ENCODE measurements at regions not wholly inside any gene's neighbourhood (a gene's known extent, or its start where the extent isn't known, plus 50 kb on each side); places are given as distances from the start of the nearest gene placed in this dataset.

DNA sequence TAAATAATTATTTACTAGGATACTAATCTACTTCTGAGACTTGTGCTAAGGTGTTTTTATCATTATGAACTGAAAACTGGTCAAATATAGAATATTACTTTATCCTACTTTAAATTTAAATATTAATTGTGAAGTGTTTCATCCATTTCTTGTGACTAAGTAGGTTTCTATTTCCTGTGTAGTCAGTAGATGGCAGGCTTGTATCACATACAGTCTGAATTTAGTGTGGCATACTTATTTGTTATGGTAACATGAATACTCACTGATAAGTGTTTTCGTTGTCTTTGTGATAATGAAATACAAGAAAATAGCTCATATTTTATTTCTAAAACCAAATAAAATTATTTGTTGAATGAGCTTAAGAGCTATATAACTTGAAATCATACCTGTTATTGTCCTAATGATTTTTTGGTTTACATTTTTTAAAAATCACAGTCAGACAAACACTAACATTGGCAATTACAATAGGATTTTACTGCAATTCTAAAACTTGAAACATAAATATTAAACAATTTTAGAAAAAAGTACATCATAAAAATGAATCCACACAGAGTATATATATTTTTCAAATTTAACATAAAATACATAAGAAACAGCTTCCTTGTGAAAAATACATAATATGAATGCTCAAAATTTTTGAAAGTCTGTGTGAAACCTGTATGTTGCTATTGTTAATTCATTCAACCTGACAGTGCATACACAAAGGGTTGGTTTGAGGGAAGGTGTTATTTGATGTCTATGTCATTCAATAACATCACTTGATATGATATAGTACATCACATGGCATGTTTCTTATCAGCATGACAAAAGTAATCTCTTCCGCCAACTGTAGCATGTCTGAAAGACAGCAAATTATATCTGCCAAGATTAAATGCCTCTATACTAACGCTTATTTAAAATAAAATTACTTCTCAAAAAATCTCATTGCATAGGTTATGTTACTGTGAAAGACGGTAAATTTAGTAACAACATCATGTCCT, 904.8 kb upstream of the PCDH20 start:
- Histone ChIP-seq H3K27me3 (replicated peaks; ENCODE audit: control insufficient read depth, insufficient read depth, low read length, poor library complexity, severe bottlenecking) (no peaks in the 10 kb centered on the region), H3K36me3 (ENCODE audit: control insufficient read depth, insufficient read depth, low read length) (no peaks in the 10 kb centered on the region), H3K4me1 (ENCODE audit: control insufficient read depth, insufficient read depth, low read length, poor library complexity, severe bottlenecking) (no peaks in the 10 kb centered on the region), H3K9me3 (ENCODE audit: control insufficient read depth, low read length) (no peaks in the 10 kb centered on the region), H3K27ac (ENCODE audit: insufficient read depth, low read length, poor library complexity, severe bottlenecking) (no peak overlapping the region), H3K4me3 (ENCODE audit: insufficient read depth, low read depth, low read length, poor library complexity, severe bottlenecking) (no peak overlapping the region)
- no peak for DNase-seq

GRCh38 chr13:62309904-62310303, 894.3 kb upstream of the PCDH20 start:
- no peak for DNase-seq
- Histone ChIP-seq H3K9me3 (ENCODE audit: control insufficient read depth, low read length) (no peaks in the 10 kb centered on the region), H3K4me1 (ENCODE audit: control insufficient read depth, insufficient read depth, low read length, poor library complexity, severe bottlenecking) (no peaks in the 10 kb centered on the region), H3K27ac (ENCODE audit: insufficient read depth, low read length, poor library complexity, severe bottlenecking) (no peak overlapping the region), H3K27me3 (replicated peaks; ENCODE audit: control insufficient read depth, insufficient read depth, low read length, poor library complexity, severe bottlenecking) (no peaks in the 10 kb centered on the region), H3K36me3 (ENCODE audit: control insufficient read depth, insufficient read depth, low read length) (no peaks in the 10 kb centered on the region), H3K4me3 (ENCODE audit: insufficient read depth, low read depth, low read length, poor library complexity, severe bottlenecking) (no peak overlapping the region)

DNA sequence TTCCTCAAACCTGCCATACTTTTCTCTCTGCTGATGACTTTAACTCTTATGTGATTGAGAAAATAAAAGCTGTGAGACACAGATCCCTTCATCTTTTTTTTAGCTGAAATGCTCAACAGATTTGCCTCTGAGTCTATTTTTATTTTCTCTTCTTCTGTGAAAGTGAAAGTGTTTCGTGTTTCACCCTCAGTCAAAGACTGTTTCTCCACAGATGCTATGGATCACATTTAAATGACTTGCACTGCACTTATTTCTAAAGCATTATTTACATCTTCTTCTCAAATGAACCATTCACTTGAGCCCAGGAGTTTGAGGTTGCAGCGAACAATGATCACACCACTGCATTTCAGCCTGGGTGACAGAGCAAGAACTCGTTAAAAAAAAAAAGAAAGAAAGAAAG, 890.1 kb upstream of the PCDH20 start:
- no peak overlapping the region for H3K4me3 ChIP-seq (ENCODE audit: insufficient read depth, low read depth, low read length, poor library complexity, severe bottlenecking)
- H3K27ac ChIP-seq (ENCODE audit: insufficient read depth, low read length, poor library complexity, severe bottlenecking) = no peak overlapping the region
- H3K36me3 ChIP-seq (ENCODE audit: control insufficient read depth, insufficient read depth, low read length) = no peaks in the 10 kb centered on the region

GRCh38 chr13:62302341-62302740, 886.7 kb upstream of the PCDH20 start:
- no peaks in the 10 kb centered on the region for H3K27me3 ChIP-seq (replicated peaks; ENCODE audit: control insufficient read depth, insufficient read depth, low read length, poor library complexity, severe bottlenecking)
- no peak overlapping the region for H3K27ac ChIP-seq (ENCODE audit: insufficient read depth, low read length, poor library complexity, severe bottlenecking)
- no peak overlapping the region for H3K4me3 ChIP-seq (ENCODE audit: insufficient read depth, low read depth, low read length, poor library complexity, severe bottlenecking)
- no peak for DNase-seq
- no peaks in the 10 kb centered on the region for H3K9me3 ChIP-seq (ENCODE audit: control insufficient read depth, low read length)
- H3K4me1 ChIP-seq (ENCODE audit: control insufficient read depth, insufficient read depth, low read length, poor library complexity, severe bottlenecking) = no peaks in the 10 kb centered on the region
- H3K36me3 ChIP-seq (ENCODE audit: control insufficient read depth, insufficient read depth, low read length) = no peaks in the 10 kb centered on the region

More for the DNA sequence above, 890.1 kb upstream of the PCDH20 start:
- DNase-seq = no peak
- Histone ChIP-seq H3K4me1 (ENCODE audit: control insufficient read depth, insufficient read depth, low read length, poor library complexity, severe bottlenecking) (no peaks in the 10 kb centered on the region), H3K27me3 (replicated peaks; ENCODE audit: control insufficient read depth, insufficient read depth, low read length, poor library complexity, severe bottlenecking) (no peaks in the 10 kb centered on the region), H3K9me3 (ENCODE audit: control insufficient read depth, low read length) (no peaks in the 10 kb centered on the region)

DNA sequence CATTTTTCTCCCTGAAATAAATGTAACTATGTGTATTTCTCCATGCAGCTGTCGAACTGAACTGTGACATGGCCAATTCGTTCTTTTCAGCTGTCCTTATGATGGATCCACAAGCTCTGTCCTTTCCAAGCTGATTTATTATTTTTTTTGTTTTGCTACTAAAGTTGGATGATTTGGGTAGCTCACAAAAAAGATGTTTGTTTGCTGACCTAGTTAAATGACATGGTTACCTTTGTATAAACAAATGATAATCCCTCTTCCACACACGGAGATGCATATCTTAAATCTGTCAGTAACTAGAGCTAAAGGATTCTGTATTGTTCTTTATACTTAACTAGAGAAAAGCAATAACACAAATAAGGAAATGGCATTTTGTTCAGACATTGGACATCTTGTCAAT, 884.3 kb upstream of the PCDH20 start:
- no peak for DNase-seq
- no peaks in the 10 kb centered on the region for H3K27me3 ChIP-seq (replicated peaks; ENCODE audit: control insufficient read depth, insufficient read depth, low read length, poor library complexity, severe bottlenecking)
- no peak overlapping the region for H3K4me3 ChIP-seq (ENCODE audit: insufficient read depth, low read depth, low read length, poor library complexity, severe bottlenecking)
- no peaks in the 10 kb centered on the region for H3K36me3 ChIP-seq (ENCODE audit: control insufficient read depth, insufficient read depth, low read length)
- H3K27ac ChIP-seq (ENCODE audit: insufficient read depth, low read length, poor library complexity, severe bottlenecking) = no peak overlapping the region
- no peaks in the 10 kb centered on the region for H3K9me3 ChIP-seq (ENCODE audit: control insufficient read depth, low read length)
- no peaks in the 10 kb centered on the region for H3K4me1 ChIP-seq (ENCODE audit: control insufficient read depth, insufficient read depth, low read length, poor library complexity, severe bottlenecking)

DNA sequence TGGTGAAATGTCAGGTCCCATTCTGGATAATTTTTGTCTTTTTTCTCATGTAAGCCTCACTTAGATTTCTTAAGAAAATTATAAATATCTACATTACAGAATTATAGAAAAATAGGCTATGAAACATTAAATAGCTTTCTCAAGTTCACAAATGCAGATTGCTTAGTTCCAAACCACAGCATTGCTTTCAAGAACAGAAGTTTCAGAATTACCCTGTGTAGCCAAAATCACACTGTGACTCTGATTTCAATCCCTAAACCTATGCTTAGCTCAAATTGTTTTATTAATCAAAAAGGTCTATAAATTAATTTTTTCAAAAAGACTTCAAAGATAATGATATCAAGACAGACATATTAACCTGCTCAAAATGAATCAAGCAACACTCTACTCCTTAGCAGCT, 881.2 kb upstream of the PCDH20 start:
- no peak for DNase-seq
- no peak overlapping the region for H3K4me3 ChIP-seq (ENCODE audit: insufficient read depth, low read depth, low read length, poor library complexity, severe bottlenecking)
- H3K27ac ChIP-seq (ENCODE audit: insufficient read depth, low read length, poor library complexity, severe bottlenecking) = no peak overlapping the region
- no peaks in the 10 kb centered on the region for H3K4me1 ChIP-seq (ENCODE audit: control insufficient read depth, insufficient read depth, low read length, poor library complexity, severe bottlenecking)
- no peaks in the 10 kb centered on the region for H3K9me3 ChIP-seq (ENCODE audit: control insufficient read depth, low read length)
- H3K27me3 ChIP-seq (replicated peaks; ENCODE audit: control insufficient read depth, insufficient read depth, low read length, poor library complexity, severe bottlenecking) = no peaks in the 10 kb centered on the region
- no peaks in the 10 kb centered on the region for H3K36me3 ChIP-seq (ENCODE audit: control insufficient read depth, insufficient read depth, low read length)

GRCh38 chr13:62294244-62294643, 878.6 kb upstream of the PCDH20 start:
- Histone ChIP-seq H3K27ac (ENCODE audit: insufficient read depth, low read length, poor library complexity, severe bottlenecking) (no peak overlapping the region), H3K4me1 (ENCODE audit: control insufficient read depth, insufficient read depth, low read length, poor library complexity, severe bottlenecking) (no peaks in the 10 kb centered on the region), H3K36me3 (ENCODE audit: control insufficient read depth, insufficient read depth, low read length) (no peaks in the 10 kb centered on the region), H3K4me3 (ENCODE audit: insufficient read depth, low read depth, low read length, poor library complexity, severe bottlenecking) (no peak overlapping the region), H3K9me3 (ENCODE audit: control insufficient read depth, low read length) (no peaks in the 10 kb centered on the region), H3K27me3 (replicated peaks; ENCODE audit: control insufficient read depth, insufficient read depth, low read length, poor library complexity, severe bottlenecking) (no peaks in the 10 kb centered on the region)
- no peak for DNase-seq

DNA sequence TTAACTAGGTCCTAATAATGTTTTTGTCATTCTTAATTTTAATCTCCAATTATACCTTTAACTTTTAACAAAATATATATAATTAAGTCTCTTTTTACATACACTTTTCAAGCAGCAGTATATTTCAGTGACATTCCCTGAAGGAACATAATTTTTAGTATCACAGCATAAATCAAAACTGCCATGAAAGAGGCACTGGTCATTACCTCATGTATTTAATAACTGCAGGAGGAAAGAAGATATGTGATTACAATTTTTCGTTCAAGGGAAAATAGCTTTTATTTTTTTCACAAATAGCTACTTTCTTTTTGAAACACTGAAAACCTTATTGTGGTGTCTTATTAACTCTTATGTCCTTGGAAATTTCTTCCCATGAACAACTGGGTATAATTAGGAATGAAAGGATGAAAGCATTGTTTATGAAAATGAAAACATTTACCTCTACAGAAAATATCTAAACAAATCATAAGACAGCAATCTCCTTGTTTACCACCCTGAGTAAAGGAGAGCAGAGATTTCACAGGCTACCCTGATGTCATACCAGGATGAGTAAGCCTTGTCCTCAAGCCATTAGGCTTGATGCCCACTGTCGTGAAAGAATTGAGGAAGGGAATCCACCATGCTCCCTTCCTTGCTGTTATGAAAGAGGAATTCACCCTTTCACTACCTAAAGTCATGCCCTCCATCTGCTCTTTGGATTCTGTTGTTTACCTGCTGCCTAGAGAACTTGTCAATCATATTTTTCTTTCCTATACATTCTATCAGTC, 877.2 kb upstream of the PCDH20 start:
- H3K9me3 ChIP-seq (ENCODE audit: control insufficient read depth, low read length) = no peaks in the 10 kb centered on the region
- DNase-seq = no peak
- no peak overlapping the region for H3K27ac ChIP-seq (ENCODE audit: insufficient read depth, low read length, poor library complexity, severe bottlenecking)
- H3K36me3 ChIP-seq (ENCODE audit: control insufficient read depth, insufficient read depth, low read length) = no peaks in the 10 kb centered on the region
- H3K4me3 ChIP-seq (ENCODE audit: insufficient read depth, low read depth, low read length, poor library complexity, severe bottlenecking) = no peak overlapping the region
- no peaks in the 10 kb centered on the region for H3K27me3 ChIP-seq (replicated peaks; ENCODE audit: control insufficient read depth, insufficient read depth, low read length, poor library complexity, severe bottlenecking)
- H3K4me1 ChIP-seq (ENCODE audit: control insufficient read depth, insufficient read depth, low read length, poor library complexity, severe bottlenecking) = no peaks in the 10 kb centered on the region

GRCh38 chr13:62290542-62290941, 874.9 kb upstream of the PCDH20 start:
- no peak for DNase-seq
- no peaks in the 10 kb centered on the region for H3K27me3 ChIP-seq (replicated peaks; ENCODE audit: control insufficient read depth, insufficient read depth, low read length, poor library complexity, severe bottlenecking)
- no peaks in the 10 kb centered on the region for H3K9me3 ChIP-seq (ENCODE audit: control insufficient read depth, low read length)
- H3K4me1 ChIP-seq (ENCODE audit: control insufficient read depth, insufficient read depth, low read length, poor library complexity, severe bottlenecking) = no peaks in the 10 kb centered on the region
- no peaks in the 10 kb centered on the region for H3K36me3 ChIP-seq (ENCODE audit: control insufficient read depth, insufficient read depth, low read length)
- no peak overlapping the region for H3K4me3 ChIP-seq (ENCODE audit: insufficient read depth, low read depth, low read length, poor library complexity, severe bottlenecking)
- no peak overlapping the region for H3K27ac ChIP-seq (ENCODE audit: insufficient read depth, low read length, poor library complexity, severe bottlenecking)

DNA sequence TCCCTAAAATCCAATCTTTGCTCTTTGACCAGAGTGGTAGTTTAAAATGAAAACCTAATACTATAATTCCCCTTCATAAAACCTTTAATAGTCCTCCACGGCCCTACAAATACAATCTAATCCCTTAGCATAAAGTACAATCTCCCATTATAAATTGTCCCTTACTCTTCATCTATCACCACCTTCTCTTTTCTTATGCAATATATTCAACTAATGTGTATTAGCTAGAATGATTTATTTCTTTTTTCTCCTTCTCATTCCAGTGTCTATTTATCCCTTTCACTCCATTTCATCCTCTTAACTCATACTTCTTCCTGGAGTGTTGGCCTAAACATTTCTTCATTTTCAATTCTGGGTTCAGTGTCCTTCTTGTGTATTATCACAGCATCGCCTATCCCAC, 872.1 kb upstream of the PCDH20 start:
- no peaks in the 10 kb centered on the region for H3K36me3 ChIP-seq (ENCODE audit: control insufficient read depth, insufficient read depth, low read length)
- H3K27me3 ChIP-seq (replicated peaks; ENCODE audit: control insufficient read depth, insufficient read depth, low read length, poor library complexity, severe bottlenecking) = no peaks in the 10 kb centered on the region
- H3K4me3 ChIP-seq (ENCODE audit: insufficient read depth, low read depth, low read length, poor library complexity, severe bottlenecking) = no peak overlapping the region
- H3K9me3 ChIP-seq (ENCODE audit: control insufficient read depth, low read length) = no peaks in the 10 kb centered on the region
- no peak for DNase-seq
- H3K27ac ChIP-seq (ENCODE audit: insufficient read depth, low read length, poor library complexity, severe bottlenecking) = no peak overlapping the region
- no peaks in the 10 kb centered on the region for H3K4me1 ChIP-seq (ENCODE audit: control insufficient read depth, insufficient read depth, low read length, poor library complexity, severe bottlenecking)

Measured in effector memory CD4-positive, alpha-beta T cell (primary cell).